BE2C (cell line): ENCODE measurements at regions not wholly inside any gene's neighbourhood (a gene's known extent, or its start where the extent isn't known, plus 50 kb on each side); places are given as distances from the start of the nearest gene placed in this dataset.
"Not testable (repeated sequence)": the region's sequence is repeated elsewhere in the genome, so short reads cannot be mapped to it uniquely, and the experiment has no call there.

Experiments
- DNase-seq: peaks from one replicate; pipeline ENCODE4 v3.0.0-alpha.2; 2020
- H3K27me3 ChIP-seq: fragments of 250-450 bp; sonication (Bioruptor Pico); 2 replicates; pipeline ENCODE4 v1.5.1; 2020; ENCODE audit warnings: mild to moderate bottlenecking
- H3K36me3 ChIP-seq: fragments of 250-450 bp; sonication (Bioruptor Pico); 2 replicates; pipeline ENCODE4 v1.5.1; 2020; ENCODE audit warnings: mild to moderate bottlenecking
- H3K4me1 ChIP-seq: fragments of 250-450 bp; sonication (Bioruptor Pico); 2 replicates; pipeline ENCODE4 v1.5.1; 2020
- H3K4me3 ChIP-seq: 2 replicates; pipeline ENCODE4 v1.5.1; 2011; ENCODE audit warnings: low read depth, low read length
- H3K9me3 ChIP-seq: fragments of 250-450 bp; sonication (Bioruptor Pico); 2 replicates; pipeline ENCODE4 v1.5.1; 2020
- CTCF ChIP-seq: IDR thresholded peaks from 2 replicates; pipeline ENCODE4 v1.5.1; 2012; ENCODE audit warnings: mild to moderate bottlenecking, low read depth, low read length

GRCh38 chrX:110920991-110921390 is 125.4 kb upstream of the CHRDL1 start:
- no peaks in the 10 kb centered on the region for H3K9me3 ChIP-seq
- H3K36me3 ChIP-seq = no peaks in the 10 kb centered on the region
- H3K4me3 ChIP-seq = no peak overlapping the region
- DNase-seq = peak; percentile 5
- TF ChIP-seq CTCF = no peak
- H3K27me3 ChIP-seq = no peaks in the 10 kb centered on the region
- H3K4me1 ChIP-seq = no peaks in the 10 kb centered on the region

GRCh38 chrX:110915570-110915969 is 120.0 kb upstream of the CHRDL1 start:
- Histone ChIP-seq H3K4me1 (no peaks in the 10 kb centered on the region), H3K9me3 (no peaks in the 10 kb centered on the region), H3K27me3 (no peaks in the 10 kb centered on the region), H3K4me3 (no peak overlapping the region), H3K36me3 (no peaks in the 10 kb centered on the region)
- TF ChIP-seq CTCF = no peak
- DNase-seq = no peak

- DNase-seq = no peak
- no peaks in the 10 kb centered on the region for H3K4me1 ChIP-seq
- no peak overlapping the region for H3K4me3 ChIP-seq
- no peaks in the 10 kb centered on the region for H3K36me3 ChIP-seq
- TF ChIP-seq CTCF = no peak
- no peaks in the 10 kb centered on the region for H3K27me3 ChIP-seq
- no peaks in the 10 kb centered on the region for H3K9me3 ChIP-seq
Measured at GRCh38 chrX:110915111-110915510, 119.5 kb upstream of the CHRDL1 start.

- Histone ChIP-seq H3K9me3 (no peaks in the 10 kb centered on the region), H3K27me3 (no peaks in the 10 kb centered on the region), H3K36me3 (no peaks in the 10 kb centered on the region), H3K4me1 (no peaks in the 10 kb centered on the region), H3K4me3 (no peak overlapping the region)
- no peak for DNase-seq
- TF ChIP-seq CTCF = no peak
Measured at GRCh38 chrX:110914281-110914680, 118.7 kb upstream of the CHRDL1 start.

GRCh38 chrX:110904747-110905146 is 109.1 kb upstream of the CHRDL1 start:
- H3K27me3 ChIP-seq, H3K4me3 ChIP-seq, DNase-seq, H3K4me1 ChIP-seq, H3K36me3 ChIP-seq, H3K9me3 ChIP-seq: not testable (repeated sequence)

GRCh38 chrX:110881971-110882370 is 86.4 kb upstream of the CHRDL1 start:
- Histone ChIP-seq H3K9me3 (no peaks in the 10 kb centered on the region), H3K36me3 (no peaks in the 10 kb centered on the region)
- no peak for TF ChIP-seq CTCF

GRCh38 chrX:110877326-110877725 is 81.7 kb upstream of the CHRDL1 start:
- no peak overlapping the region for H3K4me3 ChIP-seq
- H3K27me3 ChIP-seq = no peaks in the 10 kb centered on the region
- H3K36me3 ChIP-seq = no peaks in the 10 kb centered on the region
- H3K9me3 ChIP-seq = no peaks in the 10 kb centered on the region
- no peak for TF ChIP-seq CTCF
- no peaks in the 10 kb centered on the region for H3K4me1 ChIP-seq
- no peak for DNase-seq

More at GRCh38 chrX:110881971-110882370, 86.4 kb upstream of the CHRDL1 start:
- Histone ChIP-seq H3K4me1 (no peaks in the 10 kb centered on the region), H3K27me3 (no peaks in the 10 kb centered on the region), H3K4me3 (no peak overlapping the region)
- no peak for DNase-seq
